HEK293 (cell line): ENCODE measurements at regions not wholly inside any gene's neighbourhood (a gene's known extent, or its start where the extent isn't known, plus 50 kb on each side); places are given as distances from the start of the nearest gene placed in this dataset.

Experiments
- ZNF24 ChIP-seq: fragments of 450-650 bp; formaldehyde crosslinking; IDR thresholded peaks from 2 replicates; pipeline ENCODE4 v1.5.1; 2016; ENCODE audit warnings: missing biosample characterization, missing genetic modification characterization
- TF ChIP-seq, protein P1 (sequence below): fragments of 450-650 bp; formaldehyde crosslinking; IDR thresholded peaks from 2 replicates; pipeline ENCODE4 v1.5.1; 2016; ENCODE audit warnings: missing biosample characterization, missing genetic modification characterization

DNA sequence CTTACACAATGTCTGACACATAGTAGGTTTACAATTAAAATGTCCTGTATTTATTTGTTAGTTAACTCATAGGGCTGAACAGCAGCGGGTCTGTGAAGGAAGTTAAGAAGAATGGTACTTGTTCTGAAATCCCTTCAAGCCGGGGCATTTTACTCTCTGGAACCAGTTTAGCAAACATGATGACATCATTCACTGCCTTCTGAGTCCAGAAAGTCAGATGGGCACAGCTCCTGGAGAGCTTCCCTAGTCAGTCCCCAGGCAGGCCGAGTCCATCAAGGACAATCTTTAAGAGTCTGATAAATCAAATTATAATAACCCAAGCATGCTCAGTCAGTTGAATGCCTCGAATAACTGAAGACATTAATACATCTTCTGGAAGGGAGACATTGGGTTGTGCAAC is 125.4 kb upstream of the DAB1 start:
- TF ChIP-seq, protein P1, sequence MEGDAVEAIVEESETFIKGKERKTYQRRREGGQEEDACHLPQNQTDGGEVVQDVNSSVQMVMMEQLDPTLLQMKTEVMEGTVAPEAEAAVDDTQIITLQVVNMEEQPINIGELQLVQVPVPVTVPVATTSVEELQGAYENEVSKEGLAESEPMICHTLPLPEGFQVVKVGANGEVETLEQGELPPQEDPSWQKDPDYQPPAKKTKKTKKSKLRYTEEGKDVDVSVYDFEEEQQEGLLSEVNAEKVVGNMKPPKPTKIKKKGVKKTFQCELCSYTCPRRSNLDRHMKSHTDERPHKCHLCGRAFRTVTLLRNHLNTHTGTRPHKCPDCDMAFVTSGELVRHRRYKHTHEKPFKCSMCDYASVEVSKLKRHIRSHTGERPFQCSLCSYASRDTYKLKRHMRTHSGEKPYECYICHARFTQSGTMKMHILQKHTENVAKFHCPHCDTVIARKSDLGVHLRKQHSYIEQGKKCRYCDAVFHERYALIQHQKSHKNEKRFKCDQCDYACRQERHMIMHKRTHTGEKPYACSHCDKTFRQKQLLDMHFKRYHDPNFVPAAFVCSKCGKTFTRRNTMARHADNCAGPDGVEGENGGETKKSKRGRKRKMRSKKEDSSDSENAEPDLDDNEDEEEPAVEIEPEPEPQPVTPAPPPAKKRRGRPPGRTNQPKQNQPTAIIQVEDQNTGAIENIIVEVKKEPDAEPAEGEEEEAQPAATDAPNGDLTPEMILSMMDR: no peak
- TF ChIP-seq ZNF24 (tag by site-specific recombination): no peak
